ENCODE measurements at regions not wholly inside any gene's neighbourhood (a gene's known extent, or its start where the extent isn't known, plus 50 kb on each side); places are given as distances from the start of the nearest gene placed in this dataset.

DNA sequence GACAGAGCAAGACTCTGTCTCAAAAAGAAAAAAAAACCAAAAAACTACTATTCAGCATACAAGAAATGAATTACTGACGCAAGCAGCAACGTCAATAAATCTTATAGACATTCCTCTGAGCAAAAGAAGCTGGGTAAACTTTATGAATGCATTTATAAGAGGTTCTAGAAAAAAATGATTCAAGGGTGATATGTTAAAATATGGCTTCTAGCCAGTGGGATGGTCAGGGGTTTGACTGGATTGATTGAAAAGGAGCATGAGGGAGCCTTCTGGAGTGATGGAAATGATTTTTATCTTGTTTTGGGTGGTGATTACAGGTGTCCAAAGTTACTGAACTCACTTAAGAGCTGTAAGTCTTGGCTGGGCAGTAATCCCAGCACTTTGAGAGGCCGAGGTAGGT, 64.9 kb upstream of the SALL4 start:
- H3K27me3 ChIP-seq (ENCODE audit: low read depth, low read length): no peaks in the 10 kb centered on the region
- H3K36me3 ChIP-seq (ENCODE audit: control insufficient read depth in 1 of 2, insufficient read depth in 2 of 2, low read length in 2 of 2): no peaks in the 10 kb centered on the region
- H3K4me3 ChIP-seq (ENCODE audit: low read depth in 1 of 2, low read length in 2 of 2): no peak overlapping the region
- H3K4me1 ChIP-seq (ENCODE audit: control insufficient read depth in 1 of 2, insufficient read depth in 2 of 2, low read length in 2 of 2): no peaks in the 10 kb centered on the region
- no peaks in the 10 kb centered on the region for H3K9me3 ChIP-seq (ENCODE audit: control insufficient read depth in 1 of 2, low read length in 2 of 2)
- H3K27ac ChIP-seq (ENCODE audit: low read length): no peak overlapping the region

DNA sequence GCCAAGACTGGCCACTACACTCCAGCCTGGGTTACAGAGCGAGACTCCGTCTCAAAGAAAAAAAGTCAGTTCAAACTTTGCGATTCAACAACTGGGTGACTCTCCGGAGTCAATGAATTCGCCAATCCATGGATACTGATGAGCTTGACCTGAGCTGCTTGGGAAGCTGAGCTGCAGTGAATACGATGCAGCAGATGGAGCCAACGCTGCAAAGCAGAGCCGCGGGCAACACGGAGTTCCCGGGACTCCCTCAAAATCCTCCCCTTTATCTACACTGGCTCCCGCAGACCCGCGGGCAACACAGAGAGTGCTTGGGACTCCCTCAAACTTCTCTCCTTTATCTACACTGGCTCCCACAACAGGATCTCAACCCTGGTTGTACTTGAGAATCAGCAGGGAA, 62.6 kb upstream of the SALL4 start:
- no peaks in the 10 kb centered on the region for H3K36me3 ChIP-seq (ENCODE audit: control insufficient read depth in 1 of 2, insufficient read depth in 2 of 2, low read length in 2 of 2)
- H3K27me3 ChIP-seq (ENCODE audit: low read depth, low read length): no peaks in the 10 kb centered on the region
- H3K4me3 ChIP-seq (ENCODE audit: low read depth in 1 of 2, low read length in 2 of 2): no peak overlapping the region
- H3K9me3 ChIP-seq (ENCODE audit: control insufficient read depth in 1 of 2, low read length in 2 of 2): no peaks in the 10 kb centered on the region
- no peak overlapping the region for H3K27ac ChIP-seq (ENCODE audit: low read length)
- no peaks in the 10 kb centered on the region for H3K4me1 ChIP-seq (ENCODE audit: control insufficient read depth in 1 of 2, insufficient read depth in 2 of 2, low read length in 2 of 2)

DNA sequence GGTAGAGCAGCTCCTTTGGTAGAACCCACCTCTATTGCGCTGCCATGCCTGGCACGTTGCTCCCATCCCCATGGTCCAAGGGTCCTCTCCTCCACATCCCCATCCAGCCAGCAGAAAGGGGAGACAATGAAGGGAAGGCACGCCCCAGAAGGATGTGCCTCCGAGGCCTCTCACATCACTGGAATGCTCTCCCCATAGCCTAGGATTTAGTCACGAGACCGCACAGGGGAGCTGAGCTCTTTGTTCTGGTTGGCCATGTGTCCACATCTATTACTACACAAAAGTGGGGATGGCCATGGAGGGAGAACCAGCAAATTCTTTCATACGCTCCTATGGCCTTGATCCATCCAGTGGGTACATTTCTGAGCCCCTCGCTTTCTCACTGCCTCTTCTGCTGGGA, 60.5 kb upstream of the SALL4 start:
- H3K4me3 ChIP-seq (ENCODE audit: low read depth in 1 of 2, low read length in 2 of 2): no peak overlapping the region
- H3K9me3 ChIP-seq (ENCODE audit: control insufficient read depth in 1 of 2, low read length in 2 of 2): no peaks in the 10 kb centered on the region
- H3K27me3 ChIP-seq (ENCODE audit: low read depth, low read length): no peaks in the 10 kb centered on the region
- no peaks in the 10 kb centered on the region for H3K4me1 ChIP-seq (ENCODE audit: control insufficient read depth in 1 of 2, insufficient read depth in 2 of 2, low read length in 2 of 2)
- H3K27ac ChIP-seq (ENCODE audit: low read length): no peak overlapping the region
- H3K36me3 ChIP-seq (ENCODE audit: control insufficient read depth in 1 of 2, insufficient read depth in 2 of 2, low read length in 2 of 2): no peaks in the 10 kb centered on the region

DNA sequence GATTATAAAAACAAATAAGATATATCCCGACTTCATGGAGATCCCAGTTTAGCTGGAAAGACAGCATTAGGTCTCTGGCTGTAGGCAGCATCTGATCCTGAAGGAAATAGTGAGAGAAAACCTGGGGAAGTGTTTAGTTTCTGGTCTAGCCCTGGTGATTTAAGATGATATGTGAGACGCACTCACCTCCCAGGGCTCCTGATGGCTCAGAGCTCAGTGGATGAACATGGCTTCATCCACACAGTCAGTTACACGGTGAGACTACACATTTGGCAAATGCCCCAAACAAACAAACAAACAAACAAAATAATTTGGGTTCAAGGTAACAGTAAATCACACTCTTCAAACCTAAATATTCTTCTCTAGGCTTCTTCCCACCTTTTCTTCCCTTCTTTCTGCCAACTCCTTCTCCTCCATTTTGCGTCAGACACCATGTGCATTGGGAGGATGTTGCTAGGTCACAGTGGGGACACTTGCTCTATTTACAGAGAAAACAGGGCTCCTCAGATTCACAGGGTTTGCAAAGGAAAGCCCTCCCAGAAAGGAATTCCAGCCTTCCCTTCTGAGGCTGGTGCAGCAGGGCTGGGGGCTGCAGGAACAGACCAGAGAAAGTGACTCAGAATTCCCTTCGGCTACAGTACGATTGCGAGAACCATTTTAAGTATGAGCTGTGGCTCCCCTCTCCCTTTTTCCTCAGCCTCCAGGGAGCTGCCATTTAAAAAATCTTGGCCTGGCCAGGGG, 59.6 kb upstream of the SALL4 start:
- Histone ChIP-seq H3K9me3 (ENCODE audit: control insufficient read depth in 1 of 2, low read length in 2 of 2) (no peaks in the 10 kb centered on the region), H3K4me1 (ENCODE audit: control insufficient read depth in 1 of 2, insufficient read depth in 2 of 2, low read length in 2 of 2) (no peaks in the 10 kb centered on the region), H3K27me3 (ENCODE audit: low read depth, low read length) (no peaks in the 10 kb centered on the region), H3K4me3 (ENCODE audit: low read depth in 1 of 2, low read length in 2 of 2) (no peak overlapping the region), H3K36me3 (ENCODE audit: control insufficient read depth in 1 of 2, insufficient read depth in 2 of 2, low read length in 2 of 2) (no peaks in the 10 kb centered on the region), H3K27ac (ENCODE audit: low read length) (no peak overlapping the region)

DNA sequence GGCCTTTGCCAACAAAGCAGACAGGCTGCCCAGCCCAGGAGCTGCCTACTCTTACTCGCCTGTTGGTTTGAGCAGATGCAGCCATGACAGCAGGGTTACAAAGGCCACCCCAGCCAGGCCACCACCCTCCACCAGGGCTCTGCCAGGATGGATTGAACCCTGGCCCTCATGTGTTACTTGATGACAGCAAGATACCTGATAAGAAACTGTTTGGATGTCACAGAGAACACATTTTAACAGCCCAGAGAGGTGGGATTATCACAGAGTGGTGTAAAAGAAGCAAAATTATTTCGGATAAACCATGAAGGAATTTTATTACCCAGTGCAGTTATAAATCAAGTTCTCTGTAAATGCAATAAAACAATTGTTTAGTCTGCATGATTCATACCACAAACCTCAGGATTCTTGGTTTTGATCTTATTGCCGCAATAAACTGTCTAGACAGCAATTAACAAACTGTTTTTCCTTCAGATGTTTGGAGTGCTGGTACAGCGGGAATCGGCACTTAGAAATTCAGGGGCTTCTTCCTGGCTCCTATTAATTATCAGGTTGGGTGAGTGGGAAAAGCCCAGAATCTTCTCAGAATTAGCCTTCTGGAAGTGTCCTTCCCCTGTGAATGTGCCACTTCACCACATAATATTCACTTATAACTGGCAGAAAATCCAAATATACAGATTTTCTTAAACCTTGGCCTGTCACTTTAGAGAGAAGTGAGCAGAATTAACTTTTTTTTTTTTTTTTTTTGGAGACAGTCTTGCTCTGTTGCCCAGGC, 58.0 kb upstream of the SALL4 start:
- no peaks in the 10 kb centered on the region for H3K27me3 ChIP-seq (ENCODE audit: low read depth, low read length)
- no peak overlapping the region for H3K27ac ChIP-seq (ENCODE audit: low read length)
- H3K36me3 ChIP-seq (ENCODE audit: control insufficient read depth in 1 of 2, insufficient read depth in 2 of 2, low read length in 2 of 2): no peaks in the 10 kb centered on the region
- H3K4me1 ChIP-seq (ENCODE audit: control insufficient read depth in 1 of 2, insufficient read depth in 2 of 2, low read length in 2 of 2): no peaks in the 10 kb centered on the region
- H3K4me3 ChIP-seq (ENCODE audit: low read depth in 1 of 2, low read length in 2 of 2): no peak overlapping the region
- no peaks in the 10 kb centered on the region for H3K9me3 ChIP-seq (ENCODE audit: control insufficient read depth in 1 of 2, low read length in 2 of 2)

DNA sequence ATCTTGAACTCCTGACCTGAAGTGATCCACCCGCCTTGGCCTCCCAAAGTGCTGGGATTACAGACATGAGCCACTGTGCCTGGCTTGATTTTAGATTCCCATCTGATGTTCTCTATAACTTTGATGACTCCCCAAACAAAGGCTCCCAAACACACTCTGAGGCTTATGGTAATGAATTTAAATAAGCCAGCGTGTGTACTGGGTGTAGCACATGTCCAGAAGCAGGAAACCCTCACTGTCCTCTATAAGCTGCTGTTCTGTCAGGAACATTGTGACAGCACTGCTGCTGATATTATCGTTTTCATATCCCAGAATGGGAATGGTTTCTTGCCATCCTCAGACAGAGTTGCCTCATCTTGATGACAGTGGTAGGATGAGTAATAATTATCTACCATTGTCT, 54.1 kb upstream of the SALL4 start:
- Histone ChIP-seq H3K27me3 (ENCODE audit: low read depth, low read length) (no peaks in the 10 kb centered on the region), H3K27ac (ENCODE audit: low read length) (no peak overlapping the region), H3K36me3 (ENCODE audit: control insufficient read depth in 1 of 2, insufficient read depth in 2 of 2, low read length in 2 of 2) (no peaks in the 10 kb centered on the region), H3K9me3 (ENCODE audit: control insufficient read depth in 1 of 2, low read length in 2 of 2) (no peaks in the 10 kb centered on the region), H3K4me3 (ENCODE audit: low read depth in 1 of 2, low read length in 2 of 2) (no peak overlapping the region), H3K4me1 (ENCODE audit: control insufficient read depth in 1 of 2, insufficient read depth in 2 of 2, low read length in 2 of 2) (no peaks in the 10 kb centered on the region)

DNA sequence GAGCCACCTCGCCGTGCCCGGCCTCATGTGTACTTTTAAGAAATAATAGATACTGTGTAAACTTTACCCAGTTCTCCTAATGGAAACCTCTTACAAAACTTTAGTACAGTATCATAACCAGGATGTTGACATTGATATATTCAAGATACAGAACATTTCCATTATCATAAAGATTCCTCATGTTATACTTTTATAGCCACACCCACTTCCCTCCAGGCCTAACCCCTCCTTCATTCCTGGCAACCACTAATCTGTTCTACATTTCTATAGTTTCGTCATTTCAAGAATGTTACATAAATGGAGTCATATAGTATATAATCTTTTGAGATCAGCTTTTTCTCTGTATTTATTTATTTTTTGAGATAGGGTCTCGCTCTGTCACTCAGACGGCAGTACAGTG, 52.6 kb upstream of the SALL4 start:
- H3K36me3 ChIP-seq (ENCODE audit: control insufficient read depth in 1 of 2, insufficient read depth in 2 of 2, low read length in 2 of 2): no peaks in the 10 kb centered on the region
- no peaks in the 10 kb centered on the region for H3K27me3 ChIP-seq (ENCODE audit: low read depth, low read length)
- H3K4me3 ChIP-seq (ENCODE audit: low read depth in 1 of 2, low read length in 2 of 2): no peak overlapping the region
- no peaks in the 10 kb centered on the region for H3K4me1 ChIP-seq (ENCODE audit: control insufficient read depth in 1 of 2, insufficient read depth in 2 of 2, low read length in 2 of 2)
- no peak overlapping the region for H3K27ac ChIP-seq (ENCODE audit: low read length)
- H3K9me3 ChIP-seq (ENCODE audit: control insufficient read depth in 1 of 2, low read length in 2 of 2): no peaks in the 10 kb centered on the region

Measured in muscle layer of duodenum (tissue), 2 donors.